SH-SY5Y (cell line): ENCODE measurements at regions not wholly inside any gene's neighbourhood (a gene's known extent, or its start where the extent isn't known, plus 50 kb on each side); places are given as distances from the start of the nearest gene placed in this dataset.

Experiments used
- GATA2 ChIP-seq: IDR thresholded peaks from 2 replicates; pipeline ENCODE4 v1.6.1; 2011; ENCODE audit warnings: mild to moderate bottlenecking, low read depth, low read length
- GATA3 ChIP-seq: IDR thresholded peaks from 2 replicates; pipeline ENCODE4 v1.6.1; 2011; ENCODE audit warnings: low read depth, mild to moderate bottlenecking, low read length, moderate library complexity

DNA sequence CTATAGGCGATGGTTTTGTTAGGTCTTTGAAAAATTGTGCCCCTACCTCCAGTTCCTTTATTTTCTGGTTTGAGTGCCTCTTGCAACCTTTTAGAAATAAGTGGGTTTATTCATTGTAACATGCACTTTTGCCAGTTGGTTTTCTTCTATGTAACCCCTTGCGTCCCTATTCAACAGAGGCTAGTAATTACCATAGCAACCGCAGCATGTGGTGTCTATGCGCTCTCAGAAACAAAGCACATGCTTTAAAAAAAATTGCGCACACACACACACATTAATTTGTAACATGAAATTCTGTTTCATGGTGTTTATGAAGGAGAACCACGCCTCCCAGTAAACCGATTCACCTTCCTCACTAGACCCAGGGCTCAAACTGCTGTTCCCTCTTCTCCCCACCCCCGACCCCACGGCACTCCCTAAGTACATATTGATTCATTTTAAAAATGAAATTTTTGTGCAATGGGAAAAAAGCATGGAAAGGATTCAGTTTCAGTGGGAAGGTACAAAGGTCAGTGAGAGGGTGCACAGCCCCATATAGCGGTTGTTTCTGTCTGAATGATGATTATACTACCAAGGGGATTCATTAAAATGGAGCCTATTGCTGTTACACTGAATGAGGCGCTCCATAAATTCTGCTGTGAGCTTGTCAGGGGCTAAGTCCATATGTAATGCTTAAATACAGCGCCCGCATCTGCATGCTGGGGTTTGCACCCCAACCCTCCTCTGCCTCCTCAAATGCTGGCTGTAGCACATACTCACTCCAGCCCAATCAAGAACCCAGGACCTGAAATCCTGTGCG lies 206.9 kb downstream of the ICOS start:
- TF ChIP-seq GATA3 (no peak), GATA2 (no peak)
